Tibial nerve (tissue), 4 donors: ENCODE measurements at regions not wholly inside any gene's neighbourhood (a gene's known extent, or its start where the extent isn't known, plus 50 kb on each side); places are given as distances from the start of the nearest gene placed in this dataset.

Source experiments
- EP300 ChIP-seq, 2 donors: sonication (generic); formaldehyde crosslinking; IDR thresholded peaks; one replicate each; pipeline ENCODE4 v1.6.1; 2017; ENCODE audit warnings: antibody characterized with exemption in 2 of 2, mild to moderate bottlenecking in 1 of 2
- POLR2A ChIP-seq, 2 donors: fragments of 450-650 bp; IDR thresholded peaks; one replicate each; pipeline ENCODE4 v1.6.1; 2017; ENCODE audit warnings: antibody characterized with exemption in 2 of 2, mild to moderate bottlenecking in 2 of 2, moderate library complexity in 2 of 2
- TF ChIP-seq, protein P1 (sequence below), 5 experiments: fragments of 200-600 bp in 3 of 5; fragments of 450-650 bp in 2 of 5; sonication (generic) in 3 of 5; IDR thresholded peaks; one replicate each; pipeline ENCODE4 v1.5.1; 2016 to 2019; ENCODE audit warnings: antibody characterized with exemption in 5 of 5, mild to moderate bottlenecking in 3 of 5, moderate library complexity in 2 of 5

- TF ChIP-seq, protein P1, sequence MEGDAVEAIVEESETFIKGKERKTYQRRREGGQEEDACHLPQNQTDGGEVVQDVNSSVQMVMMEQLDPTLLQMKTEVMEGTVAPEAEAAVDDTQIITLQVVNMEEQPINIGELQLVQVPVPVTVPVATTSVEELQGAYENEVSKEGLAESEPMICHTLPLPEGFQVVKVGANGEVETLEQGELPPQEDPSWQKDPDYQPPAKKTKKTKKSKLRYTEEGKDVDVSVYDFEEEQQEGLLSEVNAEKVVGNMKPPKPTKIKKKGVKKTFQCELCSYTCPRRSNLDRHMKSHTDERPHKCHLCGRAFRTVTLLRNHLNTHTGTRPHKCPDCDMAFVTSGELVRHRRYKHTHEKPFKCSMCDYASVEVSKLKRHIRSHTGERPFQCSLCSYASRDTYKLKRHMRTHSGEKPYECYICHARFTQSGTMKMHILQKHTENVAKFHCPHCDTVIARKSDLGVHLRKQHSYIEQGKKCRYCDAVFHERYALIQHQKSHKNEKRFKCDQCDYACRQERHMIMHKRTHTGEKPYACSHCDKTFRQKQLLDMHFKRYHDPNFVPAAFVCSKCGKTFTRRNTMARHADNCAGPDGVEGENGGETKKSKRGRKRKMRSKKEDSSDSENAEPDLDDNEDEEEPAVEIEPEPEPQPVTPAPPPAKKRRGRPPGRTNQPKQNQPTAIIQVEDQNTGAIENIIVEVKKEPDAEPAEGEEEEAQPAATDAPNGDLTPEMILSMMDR (IDR thresholded peaks at IDR 0.05): no peak
- no peak for TF ChIP-seq POLR2A (IDR thresholded peaks at IDR 0.05)
- no peak for TF ChIP-seq EP300 (IDR thresholded peaks at IDR 0.05)
Observed at GRCh38 chr4:85113706-85114105, 147.2 kb upstream of the WDFY3 start.
